IMR-90 (cell line): ENCODE measurements at regions not wholly inside any gene's neighbourhood (a gene's known extent, or its start where the extent isn't known, plus 50 kb on each side); places are given as distances from the start of the nearest gene placed in this dataset.

Experiments
- MAFK ChIP-seq: IDR thresholded peaks from 2 replicates; pipeline ENCODE4 v1.6.1; 2012; ENCODE audit warnings: low read depth, low read length, improper control_type of control experiment
- MAZ ChIP-seq: IDR thresholded peaks from 2 replicates; pipeline ENCODE4 v1.6.1; 2012; ENCODE audit warnings: low read depth, mild to moderate bottlenecking, low read length, improper control_type of control experiment, moderate library complexity, borderline replicate concordance
- NFE2L2 ChIP-seq: fragments of 150-350 bp; IDR thresholded peaks from 2 replicates; pipeline ENCODE4 v1.6.1; 2016; ENCODE audit warnings: low read depth, mild to moderate bottlenecking, low read length
- RAD21 ChIP-seq: IDR thresholded peaks from 2 replicates; pipeline ENCODE4 v1.6.1; 2012; ENCODE audit warnings: low read length, improper control_type of control experiment
- TF ChIP-seq, protein P1 (sequence below): fragments of 150-350 bp; IDR thresholded peaks from 2 replicates; pipeline ENCODE4 v1.6.1; 2017; ENCODE audit warnings: mild to moderate bottlenecking, antibody characterized with exemption, low read length, low read depth

DNA sequence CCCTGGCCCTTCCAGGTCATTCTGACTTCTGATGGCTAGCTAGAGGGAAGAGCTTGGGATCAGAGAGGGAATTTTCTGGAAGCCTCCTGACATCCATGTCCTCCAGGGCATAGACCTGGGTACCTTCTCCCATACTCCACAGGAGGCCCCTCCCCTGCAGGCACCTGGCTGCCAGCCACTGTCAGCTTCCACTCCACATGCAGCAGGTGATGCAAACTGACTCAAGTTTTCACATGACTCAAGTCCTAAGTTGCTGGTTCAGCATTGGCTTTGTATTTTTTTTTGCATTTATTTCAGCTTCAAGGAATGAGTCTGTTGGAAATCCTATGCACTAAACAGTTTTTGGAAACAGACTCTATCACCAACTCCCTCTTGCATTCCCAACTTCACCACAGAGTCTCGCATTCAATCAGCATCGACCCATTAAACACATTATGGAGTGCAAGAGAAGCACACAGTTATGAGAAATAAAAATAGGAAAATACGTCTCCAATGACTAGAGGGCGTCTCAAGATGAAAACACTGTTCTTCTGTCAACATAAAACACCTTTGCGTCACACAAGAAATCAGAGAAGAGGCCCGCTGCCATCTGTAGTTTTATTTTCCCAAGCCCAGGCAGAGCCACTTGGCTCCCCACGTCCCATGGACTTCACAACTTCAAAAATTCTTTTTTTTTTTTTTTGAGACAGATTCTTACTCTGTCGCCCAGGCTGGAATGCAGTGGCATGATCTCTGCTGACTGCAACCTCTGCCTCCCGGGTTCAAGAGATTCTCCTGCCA, 362.6 kb upstream of the MGMT start (continued):
- TF ChIP-seq, protein P1, sequence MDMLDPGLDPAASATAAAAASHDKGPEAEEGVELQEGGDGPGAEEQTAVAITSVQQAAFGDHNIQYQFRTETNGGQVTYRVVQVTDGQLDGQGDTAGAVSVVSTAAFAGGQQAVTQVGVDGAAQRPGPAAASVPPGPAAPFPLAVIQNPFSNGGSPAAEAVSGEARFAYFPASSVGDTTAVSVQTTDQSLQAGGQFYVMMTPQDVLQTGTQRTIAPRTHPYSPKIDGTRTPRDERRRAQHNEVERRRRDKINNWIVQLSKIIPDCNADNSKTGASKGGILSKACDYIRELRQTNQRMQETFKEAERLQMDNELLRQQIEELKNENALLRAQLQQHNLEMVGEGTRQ, result no peak
- TF ChIP-seq RAD21 (no peak), NFE2L2 (no peak), MAZ (no peak), MAFK (no peak)
